Lower leg skin (tissue), 3 donors: ENCODE measurements at regions not wholly inside any gene's neighbourhood (a gene's known extent, or its start where the extent isn't known, plus 50 kb on each side); places are given as distances from the start of the nearest gene placed in this dataset.

Experiments used
- CTCF ChIP-seq, 3 donors: fragments of 450-650 bp; IDR thresholded peaks; one replicate each; pipeline ENCODE4 v1.5.1; 2016; ENCODE audit warnings: antibody characterized with exemption in 3 of 3, mild to moderate bottlenecking in 3 of 3, moderate library complexity in 2 of 3
- POLR2A ChIP-seq, 2 donors: fragments of 450-650 bp; IDR thresholded peaks; one replicate each; pipeline ENCODE4 v1.6.1; 2016 to 2017; ENCODE audit warnings: antibody characterized with exemption in 2 of 2, mild to moderate bottlenecking in 1 of 2, moderate library complexity in 1 of 2

GRCh38 chr11:96641261-96641660 is 251.4 kb downstream of the JRKL start:
- TF ChIP-seq CTCF (IDR thresholded peaks at IDR 0.05) (no peak), POLR2A (IDR thresholded peaks at IDR 0.05) (no peak)
